GM12864 (cell line): ENCODE measurements at regions not wholly inside any gene's neighbourhood (a gene's known extent, or its start where the extent isn't known, plus 50 kb on each side); places are given as distances from the start of the nearest gene placed in this dataset.

Experiments
- DNase-seq: peaks from one replicate; pipeline ENCODE4 v3.0.0-alpha.2; 2011; ENCODE audit warnings: low read depth
- H3K4me3 ChIP-seq: 2 replicates; pipeline ENCODE4 v1.5.1; 2011; ENCODE audit warnings: mild to moderate bottlenecking, low read depth, low read length, control low read depth
- CTCF ChIP-seq: IDR thresholded peaks from 2 replicates; pipeline ENCODE4 v1.5.1; 2011; ENCODE audit warnings: low read depth, mild to moderate bottlenecking, moderate library complexity, low read length, control low read depth, inconsistent platforms; ENCODE audit errors: missing control alignments

- no peak overlapping the region for H3K4me3 ChIP-seq
- no peak for DNase-seq
- TF ChIP-seq CTCF, result no peak
Observed at GRCh38 chr5:92779536-92779935, 801.5 kb downstream of the NR2F1-AS1 start.

- H3K4me3 ChIP-seq, result no peak overlapping the region
- no peak for DNase-seq
- TF ChIP-seq CTCF, result no peak
Observed at GRCh38 chr5:92778261-92778660, 802.8 kb downstream of the NR2F1-AS1 start.

- H3K4me3 ChIP-seq, result no peak overlapping the region
- DNase-seq, result no peak
- no peak for TF ChIP-seq CTCF
Observed at GRCh38 chr5:92777421-92777820, 803.6 kb downstream of the NR2F1-AS1 start.

- no peak for TF ChIP-seq CTCF
- H3K4me3 ChIP-seq, result no peak overlapping the region
- no peak for DNase-seq
Observed at GRCh38 chr5:92775711-92776615, 805.1 kb downstream of the NR2F1-AS1 start.

- TF ChIP-seq CTCF, result no peak
- DNase-seq, result no peak
- no peak overlapping the region for H3K4me3 ChIP-seq
Observed at GRCh38 chr5:92769978-92770377, 811.0 kb downstream of the NR2F1-AS1 start.

GRCh38 chr5:92761585-92761984 lies 819.4 kb downstream of the NR2F1-AS1 start:
- no peak for TF ChIP-seq CTCF
- no peak for DNase-seq
- H3K4me3 ChIP-seq, result no peak overlapping the region

- H3K4me3 ChIP-seq, result no peak overlapping the region
Observed at GRCh38 chr5:92760550-92760949, 820.5 kb downstream of the NR2F1-AS1 start.

More at GRCh38 chr5:92760550-92760949, 820.5 kb downstream of the NR2F1-AS1 start:
- no peak for DNase-seq
- TF ChIP-seq CTCF, result no peak
